PC-9 (cell line): ENCODE measurements at regions not wholly inside any gene's neighbourhood (a gene's known extent, or its start where the extent isn't known, plus 50 kb on each side); places are given as distances from the start of the nearest gene placed in this dataset.

ENCODE experiments used
- BruUV-seq: library from RNA; stranded (reverse); fragments of 400-500 nt; replicated peaks from 2 replicates; lab custom pipeline; 2021; lab: Mats Ljungman, UMichigan
- CTCF ChIA-PET: fragments of 300-600 bp; sonication (Branson Sonifier 250); formaldehyde crosslinking; loops from one replicate; lab custom pipeline; 2022; ENCODE audit warnings: antibody characterized with exemption; lab: Charles Lee
- POLR2A ChIA-PET: fragments of 300-600 bp; sonication (Branson Sonifier 250); formaldehyde crosslinking; loops from one replicate; lab custom pipeline; 2022; ENCODE audit warnings: antibody characterized with exemption; ENCODE audit not compliant: unreplicated experiment; lab: Charles Lee
- DNase-seq, 2 experiments: peaks; one replicate each; pipeline versions ENCODE4 v3.0.0 to v3.0.0-alpha.2; 2015 to 2022; ENCODE audit warnings: mixed read lengths in 1 of 2
- H2AFZ ChIP-seq: fragments of 200-600 bp; sonication (generic); 2 replicates; pipeline ENCODE4 v1.8.1; 2017; ENCODE audit warnings: antibody characterized with exemption
- H3F3A ChIP-seq: fragments of 200-600 bp; sonication (generic); 2 replicates; pipeline ENCODE4 v1.8.1; 2017; ENCODE audit warnings: antibody characterized with exemption, mild to moderate bottlenecking, low read depth; ENCODE audit not compliant: insufficient read depth
- H3K27ac ChIP-seq: fragments of 200-600 bp; sonication (generic); 2 replicates; pipeline ENCODE4 v1.6.1; 2016; ENCODE audit warnings: mixed run types
- H3K27me3 ChIP-seq: fragments of 200-600 bp; sonication (generic); 2 replicates; pipeline ENCODE4 v1.6.1; 2016; ENCODE audit warnings: low read depth, mixed run types; ENCODE audit not compliant: insufficient read depth
- H3K36me3 ChIP-seq: fragments of 200-600 bp; sonication (generic); 2 replicates; pipeline ENCODE4 v1.6.1; 2016; ENCODE audit warnings: low read depth, mixed run types
- H3K4me1 ChIP-seq: fragments of 200-600 bp; sonication (generic); replicated peaks from 2 replicates; pipeline ENCODE4 v1.6.1; 2016; ENCODE audit warnings: mixed run types; ENCODE audit not compliant: insufficient read depth
- H3K4me2 ChIP-seq: fragments of 200-600 bp; sonication (generic); 2 replicates; pipeline ENCODE4 v1.6.1; 2017; ENCODE audit warnings: mixed run types
- H3K4me3 ChIP-seq: fragments of 200-600 bp; sonication (generic); 2 replicates; pipeline ENCODE4 v1.6.1; 2016; ENCODE audit warnings: mixed run types
- H3K79me2 ChIP-seq: fragments of 200-600 bp; sonication (generic); 2 replicates; pipeline ENCODE4 v1.6.1; 2017; ENCODE audit warnings: low read depth, mixed run types
- H3K9me2 ChIP-seq: fragments of 200-600 bp; sonication (generic); 2 replicates; pipeline ENCODE4 v1.8.1; 2017; ENCODE audit warnings: mild to moderate bottlenecking; ENCODE audit not compliant: insufficient read depth
- H3K9me3 ChIP-seq: fragments of 200-600 bp; sonication (generic); 2 replicates; pipeline ENCODE4 v1.8.1; 2016; ENCODE audit warnings: low read depth; ENCODE audit not compliant: insufficient read depth
- H4K20me1 ChIP-seq: fragments of 200-600 bp; sonication (generic); 2 replicates; pipeline ENCODE4 v1.8.1; 2017; ENCODE audit not compliant: insufficient read depth
- EZH2 ChIP-seq: fragments of 200-600 bp; sonication (generic); IDR thresholded peaks from 2 replicates; pipeline ENCODE4 v1.8.0; 2017; ENCODE audit warnings: antibody characterized with exemption, low read depth
- intact Hi-C: fragments of 100-400 bp; cut with micrococcal nuclease; formaldehyde crosslinking; loops from one replicate; pipeline ENCODE4 v1.10.0; 2022; ENCODE audit not compliant: unreplicated experiment
- TF ChIP-seq, protein P1 (sequence below): fragments of 200-600 bp; sonication (generic); conservative IDR thresholded peaks from 2 replicates; pipeline ENCODE4 v1.6.1; 2017; ENCODE audit warnings: mixed run types, antibody characterized with exemption, mild to moderate bottlenecking, moderate library complexity

DNA sequence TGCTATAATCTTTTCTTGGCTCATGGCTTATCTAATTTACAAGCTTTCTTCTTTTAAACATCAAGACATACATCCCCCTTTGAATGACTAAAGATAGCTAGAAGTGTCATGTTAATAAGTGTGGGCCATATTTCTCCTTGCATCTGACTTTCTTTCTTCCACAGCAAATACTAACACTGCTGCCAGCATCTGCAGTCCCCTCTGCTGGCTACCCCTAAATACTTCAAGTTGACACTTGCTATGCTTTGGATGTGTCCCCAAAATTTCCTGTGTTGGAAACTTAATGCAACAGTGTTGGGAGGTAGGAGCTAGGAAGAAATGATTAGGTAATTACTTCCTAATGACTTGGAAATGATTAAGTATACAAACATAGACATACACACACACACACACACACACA lies 459.0 kb upstream of the ST8SIA4 start:
- Histone ChIP-seq H3K4me2 (no peak overlapping the region), H4K20me1 (no peaks in the 10 kb centered on the region), H3K4me1 (no peaks in the 10 kb centered on the region), H2AFZ (no peak overlapping the region), H3K79me2 (no peaks in the 10 kb centered on the region), H3F3A (no peaks in the 10 kb centered on the region), H3K27me3 (no peaks in the 10 kb centered on the region), H3K27ac (no peak overlapping the region), H3K36me3 (no peaks in the 10 kb centered on the region), H3K4me3 (no peak overlapping the region), H3K9me2 (no peaks in the 10 kb centered on the region; the same call in 1 of the 2 replicates), H3K9me3 (no peaks in the 10 kb centered on the region)
- DNase-seq: no peak
- intact Hi-C loops: no loop called here
- ChIA-PET CTCF (no interaction called here), POLR2A (no interaction called here)
- no TSS peak for BruUV-seq
- no peak for TF ChIP-seq EZH2
- TF ChIP-seq, protein P1, sequence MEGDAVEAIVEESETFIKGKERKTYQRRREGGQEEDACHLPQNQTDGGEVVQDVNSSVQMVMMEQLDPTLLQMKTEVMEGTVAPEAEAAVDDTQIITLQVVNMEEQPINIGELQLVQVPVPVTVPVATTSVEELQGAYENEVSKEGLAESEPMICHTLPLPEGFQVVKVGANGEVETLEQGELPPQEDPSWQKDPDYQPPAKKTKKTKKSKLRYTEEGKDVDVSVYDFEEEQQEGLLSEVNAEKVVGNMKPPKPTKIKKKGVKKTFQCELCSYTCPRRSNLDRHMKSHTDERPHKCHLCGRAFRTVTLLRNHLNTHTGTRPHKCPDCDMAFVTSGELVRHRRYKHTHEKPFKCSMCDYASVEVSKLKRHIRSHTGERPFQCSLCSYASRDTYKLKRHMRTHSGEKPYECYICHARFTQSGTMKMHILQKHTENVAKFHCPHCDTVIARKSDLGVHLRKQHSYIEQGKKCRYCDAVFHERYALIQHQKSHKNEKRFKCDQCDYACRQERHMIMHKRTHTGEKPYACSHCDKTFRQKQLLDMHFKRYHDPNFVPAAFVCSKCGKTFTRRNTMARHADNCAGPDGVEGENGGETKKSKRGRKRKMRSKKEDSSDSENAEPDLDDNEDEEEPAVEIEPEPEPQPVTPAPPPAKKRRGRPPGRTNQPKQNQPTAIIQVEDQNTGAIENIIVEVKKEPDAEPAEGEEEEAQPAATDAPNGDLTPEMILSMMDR: no peak

DNA sequence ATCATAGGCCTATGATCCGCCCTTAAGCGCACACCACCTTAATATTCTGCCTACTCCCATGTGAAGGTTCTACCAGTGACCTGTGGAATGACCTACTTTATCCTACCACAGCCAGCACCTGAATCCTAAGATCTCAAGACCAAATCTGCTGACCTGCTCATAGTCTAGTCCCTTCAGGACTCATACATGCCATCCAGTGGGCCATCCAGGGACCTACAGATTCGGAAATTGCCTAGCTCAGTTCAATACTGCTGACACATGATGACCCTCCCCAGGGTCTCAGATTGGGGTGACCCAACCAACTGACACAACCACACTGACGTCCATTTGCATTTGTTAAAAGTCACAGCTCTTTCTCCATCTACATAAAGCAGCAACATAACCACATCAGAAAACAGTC lies 443.8 kb upstream of the ST8SIA4 start:
- no peaks in the 10 kb centered on the region for H3K36me3 ChIP-seq
- H3K27ac ChIP-seq: no peak overlapping the region
- no peak for DNase-seq
- H2AFZ ChIP-seq: no peak overlapping the region
- H3F3A ChIP-seq: no peaks in the 10 kb centered on the region
- H3K9me2 ChIP-seq: no peaks in the 10 kb centered on the region
- ChIA-PET POLR2A (no interaction called here), CTCF (no interaction called here)
- no peak overlapping the region for H3K4me3 ChIP-seq
- H3K79me2 ChIP-seq: no peaks in the 10 kb centered on the region
- BruUV-seq: no TSS peak
- intact Hi-C loops: no loop called here
- H4K20me1 ChIP-seq: no peaks in the 10 kb centered on the region
- TF ChIP-seq, protein P1: no peak
- TF ChIP-seq EZH2: no peak
- no peaks in the 10 kb centered on the region for H3K9me3 ChIP-seq
- no peaks in the 10 kb centered on the region for H3K27me3 ChIP-seq
- no peaks in the 10 kb centered on the region for H3K4me1 ChIP-seq
- H3K4me2 ChIP-seq: no peak overlapping the region

DNA sequence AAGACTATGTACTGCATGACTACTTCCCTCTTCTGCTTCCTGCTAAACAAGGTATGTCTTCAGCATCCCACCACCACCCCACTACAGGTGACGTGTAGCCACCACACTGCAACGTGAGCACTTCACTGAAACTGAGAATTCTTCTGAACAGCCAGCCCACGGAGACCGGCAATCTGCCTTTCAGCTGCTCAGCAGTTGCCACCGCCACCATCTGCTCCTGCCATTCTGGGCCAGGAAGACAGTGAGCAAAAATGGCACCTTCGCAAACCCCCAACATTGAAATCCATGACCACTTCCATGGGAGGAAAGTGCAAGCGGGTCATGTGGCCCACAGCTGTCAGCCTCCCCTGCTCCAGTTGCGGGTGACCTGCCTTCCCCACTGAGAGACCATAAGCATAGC lies 443.4 kb upstream of the ST8SIA4 start:
- H3K9me2 ChIP-seq: no peaks in the 10 kb centered on the region
- no peaks in the 10 kb centered on the region for H3K4me1 ChIP-seq
- CTCF ChIA-PET: no interaction called here
- no peak overlapping the region for H3K4me2 ChIP-seq
- POLR2A ChIA-PET: no interaction called here
- no TSS peak for BruUV-seq
- H3K27ac ChIP-seq: no peak overlapping the region
- no peak for TF ChIP-seq EZH2
- TF ChIP-seq, protein P1: no peak
- intact Hi-C loops: no loop called here
- H3K27me3 ChIP-seq: no peaks in the 10 kb centered on the region
- no peaks in the 10 kb centered on the region for H3K79me2 ChIP-seq
- no peak for DNase-seq
- H3K9me3 ChIP-seq: no peaks in the 10 kb centered on the region
- H4K20me1 ChIP-seq: no peaks in the 10 kb centered on the region
- no peak overlapping the region for H3K4me3 ChIP-seq
- H3F3A ChIP-seq: no peaks in the 10 kb centered on the region
- no peak overlapping the region for H2AFZ ChIP-seq
- H3K36me3 ChIP-seq: no peaks in the 10 kb centered on the region
